Sigmoid colon (tissue), 6 donors: ENCODE measurements at regions not wholly inside any gene's neighbourhood (a gene's known extent, or its start where the extent isn't known, plus 50 kb on each side); places are given as distances from the start of the nearest gene placed in this dataset.

Experiments used
- DNase-seq: peaks from one replicate; pipeline ENCODE4 v3.0.0-alpha.2; 2019
- H3K27ac ChIP-seq, 4 donors: fragments of 200-600 bp; sonication (generic); one replicate each; pipeline ENCODE4 v1.5.1; 2016 to 2019; ENCODE audit warnings: mild to moderate bottlenecking in 1 of 4
- H3K27me3 ChIP-seq, 3 donors: fragments of 200-600 bp; sonication (generic); one replicate each; pipeline ENCODE4 v1.5.1; 2019; ENCODE audit warnings: mild to moderate bottlenecking in 1 of 3
- H3K36me3 ChIP-seq, 4 donors: fragments of 200-600 bp; sonication (generic); one replicate each; pipeline ENCODE4 v1.5.1; 2016 to 2019
- H3K4me1 ChIP-seq, 4 donors: fragments of 200-600 bp; sonication (generic); one replicate each; pipeline ENCODE4 v1.5.1; 2017 to 2019
- H3K4me3 ChIP-seq, 4 donors: fragments of 200-600 bp; sonication (generic); one replicate each; pipeline ENCODE4 v1.5.1; 2017 to 2019; ENCODE audit warnings: mild to moderate bottlenecking in 2 of 4, moderate library complexity in 1 of 4
- H3K9me3 ChIP-seq, 4 donors: fragments of 200-600 bp in 3 of 4; sonication (generic) in 3 of 4; one replicate each; pipeline versions ENCODE4 v1.5.1 to v1.6.1; 2013 to 2019
- EP300 ChIP-seq, 4 donors: sonication (generic); formaldehyde crosslinking; IDR thresholded peaks; one replicate each; pipeline ENCODE4 v1.6.1; 2017; ENCODE audit warnings: antibody characterized with exemption in 4 of 4
- POLR2A ChIP-seq, 2 donors: fragments of 450-650 bp; IDR thresholded peaks; one replicate each; pipeline ENCODE4 v1.6.1; 2016; ENCODE audit warnings: antibody characterized with exemption in 2 of 2, mild to moderate bottlenecking in 2 of 2, moderate library complexity in 2 of 2
- POLR2AphosphoS5 ChIP-seq, 4 donors: sonication (generic); formaldehyde crosslinking; IDR thresholded peaks; one replicate each; pipeline ENCODE4 v1.6.1; 2017; ENCODE audit warnings: antibody characterized with exemption in 4 of 4
- WGBS, 2 donors: extraction: QIAGEN DNeasy Blood & Tissue Kit; methylation state at CpG; one replicate each; pipeline ENCODE4 v1.1.7; 2013; 5-methylcytosine and 5-hydroxymethylcytosine counted together
- intact Hi-C: fragments of 100-400 bp; cut with DNase I; formaldehyde crosslinking; loops from one replicate; pipeline ENCODE4 v1.15.1; 2023
- TF ChIP-seq, protein P1 (sequence below), 4 experiments: fragments of 450-650 bp in 3 of 4; fragments of 200-600 bp in 1 of 4; IDR thresholded peaks; one replicate each; pipeline ENCODE4 v1.5.1; 2016 to 2019; ENCODE audit warnings: antibody characterized with exemption in 4 of 4, mild to moderate bottlenecking in 3 of 4, moderate library complexity in 2 of 4
- donor health status: healthy with polysubstance abuse.
- donor health status: healthy.

DNA sequence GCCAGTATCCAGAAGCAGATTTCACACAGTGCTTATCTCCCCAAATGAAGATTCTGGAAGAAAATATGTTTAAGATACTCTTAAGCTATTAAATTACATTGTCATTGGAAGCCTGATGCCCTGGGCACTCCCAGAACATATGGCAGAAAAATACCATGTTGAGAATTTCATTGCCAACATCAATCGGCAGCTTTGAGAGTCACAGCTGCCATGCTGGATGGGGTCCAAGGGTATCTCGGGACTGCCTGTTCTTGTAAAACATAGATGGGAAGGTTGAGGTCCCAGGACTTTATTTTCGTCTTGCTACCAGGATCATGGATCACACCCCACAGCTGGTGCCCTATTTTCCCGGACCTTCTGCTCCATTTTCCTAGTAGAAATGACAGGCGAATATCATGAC lies 632.5 kb downstream of the SUCLG1 start:
- Histone ChIP-seq H3K36me3 (no peaks in the 10 kb centered on the region), H3K27ac (no peak overlapping the region), H3K9me3 (no peaks in the 10 kb centered on the region), H3K4me3 (no peak overlapping the region), H3K27me3 (no peaks in the 10 kb centered on the region), H3K4me1 (no peaks in the 10 kb centered on the region)
- intact Hi-C loops = no loop called here
- whole genome bisulfite sequencing, 2 donors = 78 to 85% methylated on average over 5 of the region's 5 CpGs
- no peak for TF ChIP-seq POLR2A (IDR thresholded peaks at IDR 0.05)
- TF ChIP-seq POLR2AphosphoS5 (IDR thresholded peaks at IDR 0.05) = no peak
- TF ChIP-seq EP300 (IDR thresholded peaks at IDR 0.05) = no peak
- TF ChIP-seq, protein P1, sequence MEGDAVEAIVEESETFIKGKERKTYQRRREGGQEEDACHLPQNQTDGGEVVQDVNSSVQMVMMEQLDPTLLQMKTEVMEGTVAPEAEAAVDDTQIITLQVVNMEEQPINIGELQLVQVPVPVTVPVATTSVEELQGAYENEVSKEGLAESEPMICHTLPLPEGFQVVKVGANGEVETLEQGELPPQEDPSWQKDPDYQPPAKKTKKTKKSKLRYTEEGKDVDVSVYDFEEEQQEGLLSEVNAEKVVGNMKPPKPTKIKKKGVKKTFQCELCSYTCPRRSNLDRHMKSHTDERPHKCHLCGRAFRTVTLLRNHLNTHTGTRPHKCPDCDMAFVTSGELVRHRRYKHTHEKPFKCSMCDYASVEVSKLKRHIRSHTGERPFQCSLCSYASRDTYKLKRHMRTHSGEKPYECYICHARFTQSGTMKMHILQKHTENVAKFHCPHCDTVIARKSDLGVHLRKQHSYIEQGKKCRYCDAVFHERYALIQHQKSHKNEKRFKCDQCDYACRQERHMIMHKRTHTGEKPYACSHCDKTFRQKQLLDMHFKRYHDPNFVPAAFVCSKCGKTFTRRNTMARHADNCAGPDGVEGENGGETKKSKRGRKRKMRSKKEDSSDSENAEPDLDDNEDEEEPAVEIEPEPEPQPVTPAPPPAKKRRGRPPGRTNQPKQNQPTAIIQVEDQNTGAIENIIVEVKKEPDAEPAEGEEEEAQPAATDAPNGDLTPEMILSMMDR (IDR thresholded peaks at IDR 0.05) = no peak
- no peak for DNase-seq

DNA sequence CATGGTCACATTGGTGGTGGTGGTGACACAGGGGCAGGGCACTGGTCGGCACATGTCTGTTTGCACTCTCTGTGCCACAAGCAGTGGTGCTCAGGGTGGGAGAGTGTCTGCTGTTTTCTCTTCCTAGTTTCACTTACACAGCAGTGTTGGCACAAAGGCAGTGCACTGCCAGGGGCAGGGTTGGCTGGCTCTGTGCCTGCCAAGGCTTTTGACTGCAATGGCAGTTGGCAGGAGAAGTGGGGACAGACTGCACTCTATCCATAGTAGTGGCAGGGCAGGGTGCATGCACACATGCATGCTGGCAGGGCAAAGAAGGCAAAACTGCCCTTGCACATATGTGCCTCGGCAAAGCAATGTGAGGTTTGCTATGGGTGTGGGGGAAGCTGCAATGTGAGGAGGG lies 635.9 kb downstream of the SUCLG1 start:
- no peak for TF ChIP-seq POLR2A (IDR thresholded peaks at IDR 0.05)
- TF ChIP-seq, protein P1 (IDR thresholded peaks at IDR 0.05) = no peak
- no peak for TF ChIP-seq EP300 (IDR thresholded peaks at IDR 0.05)
- no peak for TF ChIP-seq POLR2AphosphoS5 (IDR thresholded peaks at IDR 0.05)
- DNase-seq = no peak
- Histone ChIP-seq H3K4me1 (no peaks in the 10 kb centered on the region), H3K27me3 (no peaks in the 10 kb centered on the region), H3K36me3 (no peaks in the 10 kb centered on the region), H3K27ac (no peak overlapping the region), H3K9me3 (no peaks in the 10 kb centered on the region), H3K4me3 (no peak overlapping the region)
- WGBS, 2 donors = 68 to 87% methylated on average over 2 of the region's 2 CpGs
- intact Hi-C loops = no loop called here

DNA sequence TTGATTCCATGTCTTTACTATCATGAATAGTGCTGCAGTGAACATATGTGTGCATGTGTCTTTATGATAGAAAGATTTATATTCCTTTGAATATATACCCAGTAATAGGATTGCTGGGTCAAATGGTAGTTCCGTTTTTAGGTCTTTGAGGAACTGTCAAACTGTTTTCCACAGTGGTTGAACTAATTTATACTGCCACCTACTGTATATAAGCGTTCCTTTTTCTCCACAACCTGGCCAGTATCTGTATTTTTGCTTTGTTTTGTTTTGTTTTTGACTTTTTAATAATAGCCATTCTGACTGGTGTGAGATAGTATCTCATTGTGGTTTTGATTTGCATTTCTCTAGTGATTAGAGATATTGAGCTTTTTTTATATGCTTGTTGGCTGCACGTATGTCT lies 641.6 kb downstream of the SUCLG1 start:
- Histone ChIP-seq H3K27me3 (no peaks in the 10 kb centered on the region), H3K4me1 (no peaks in the 10 kb centered on the region), H3K27ac (no peak overlapping the region), H3K4me3 (no peak overlapping the region), H3K9me3 (no peaks in the 10 kb centered on the region), H3K36me3 (no peaks in the 10 kb centered on the region)
- WGBS, 2 donors = 31 to 34% methylated on average over 3 of the region's 3 CpGs
- TF ChIP-seq, protein P1 (IDR thresholded peaks at IDR 0.05) = no peak
- TF ChIP-seq POLR2A (IDR thresholded peaks at IDR 0.05) = no peak
- no peak for TF ChIP-seq EP300 (IDR thresholded peaks at IDR 0.05)
- no peak for TF ChIP-seq POLR2AphosphoS5 (IDR thresholded peaks at IDR 0.05)
- intact Hi-C loops = no loop called here
- no peak for DNase-seq

DNA sequence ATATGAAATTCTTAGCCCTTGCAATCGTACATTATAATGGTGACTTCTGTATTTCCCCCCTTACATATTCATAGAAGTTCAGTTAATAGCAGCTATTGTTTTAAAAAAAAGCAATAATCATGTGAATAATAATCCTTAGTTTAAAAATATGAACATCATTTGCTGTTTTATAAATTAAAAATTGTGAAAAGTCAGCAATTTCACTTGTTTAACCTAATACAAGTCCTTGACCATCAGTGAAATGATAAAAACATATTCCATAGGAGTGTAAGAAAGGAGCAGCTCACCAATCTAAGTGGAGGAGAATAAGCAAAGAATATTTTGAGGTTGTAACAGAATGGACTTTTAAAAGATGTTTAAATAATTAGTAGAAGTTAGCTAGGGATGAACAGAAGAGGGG lies 650.2 kb downstream of the SUCLG1 start:
- 88 to 93% methylated on average over 1 of the region's 1 CpG for WGBS, 2 donors
- H3K4me3 ChIP-seq = no peak overlapping the region
- intact Hi-C loops = no loop called here
- no peaks in the 10 kb centered on the region for H3K4me1 ChIP-seq
- no peaks in the 10 kb centered on the region for H3K27me3 ChIP-seq
- DNase-seq = no peak
- no peak overlapping the region for H3K27ac ChIP-seq
- TF ChIP-seq POLR2AphosphoS5 (IDR thresholded peaks at IDR 0.05) = no peak
- TF ChIP-seq EP300 (IDR thresholded peaks at IDR 0.05) = no peak
- TF ChIP-seq, protein P1 (IDR thresholded peaks at IDR 0.05) = no peak
- TF ChIP-seq POLR2A (IDR thresholded peaks at IDR 0.05) = no peak
- no peaks in the 10 kb centered on the region for H3K9me3 ChIP-seq
- H3K36me3 ChIP-seq = no peaks in the 10 kb centered on the region

DNA sequence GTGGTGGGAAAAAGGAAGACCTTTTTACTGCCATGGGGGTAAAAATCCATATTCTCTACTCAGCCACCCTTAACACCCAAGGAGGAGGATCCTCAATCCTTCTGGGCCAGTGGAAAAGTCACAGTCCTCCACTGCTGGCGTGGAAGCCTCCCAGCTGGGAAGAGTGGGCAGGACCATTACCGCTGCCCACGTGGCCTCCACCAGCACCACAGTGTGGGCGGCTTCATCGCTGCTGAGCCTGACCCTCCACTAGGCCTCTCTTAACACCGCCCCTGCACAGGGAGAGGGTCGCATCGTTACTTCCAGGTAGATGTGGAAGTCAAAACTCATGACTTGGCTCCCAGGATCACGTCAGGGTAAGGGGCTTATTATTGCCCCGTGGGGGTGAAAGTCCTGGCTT lies 656.5 kb downstream of the SUCLG1 start:
- TF ChIP-seq, protein P1 (IDR thresholded peaks at IDR 0.05) = no peak
- TF ChIP-seq EP300 (IDR thresholded peaks at IDR 0.05) (no peak), POLR2AphosphoS5 (IDR thresholded peaks at IDR 0.05) (no peak), POLR2A (IDR thresholded peaks at IDR 0.05) (no peak)
- H3K36me3 ChIP-seq = no peaks in the 10 kb centered on the region
- H3K27ac ChIP-seq = no peak overlapping the region
- no peak overlapping the region for H3K4me3 ChIP-seq
- no peak for DNase-seq
- intact Hi-C loops = no loop called here
- H3K27me3 ChIP-seq = no peaks in the 10 kb centered on the region
- 94 to 96% methylated on average over 10 of the region's 10 CpGs for WGBS, 2 donors
- H3K4me1 ChIP-seq = no peaks in the 10 kb centered on the region
- H3K9me3 ChIP-seq = no peaks in the 10 kb centered on the region
